ENCODE measurements at regions not wholly inside any gene's neighbourhood (a gene's known extent, or its start where the extent isn't known, plus 50 kb on each side); places are given as distances from the start of the nearest gene placed in this dataset.

DNA sequence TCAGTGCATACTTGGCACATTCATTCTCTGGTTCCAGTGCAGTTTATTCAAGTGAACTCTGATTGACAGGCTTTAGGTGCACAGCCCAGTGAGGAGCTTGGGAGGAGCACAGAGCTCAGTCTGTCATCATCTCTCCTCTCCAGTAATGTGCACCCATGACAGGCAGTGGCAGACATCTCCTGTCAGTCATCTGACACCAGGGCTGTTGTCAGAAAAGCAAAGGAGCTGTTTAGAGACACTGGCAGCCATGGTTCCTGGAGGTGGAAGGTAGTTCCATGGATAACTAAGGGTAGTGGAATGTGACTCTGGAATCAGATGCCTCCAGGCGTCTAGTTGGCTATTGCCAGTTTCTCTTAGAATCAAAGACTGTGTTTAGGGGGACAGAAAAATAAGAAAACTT is 308.8 kb downstream of the DCDC2C start:
- no peaks in the 10 kb centered on the region for H3K4me1 ChIP-seq
- TF ChIP-seq, protein P1, sequence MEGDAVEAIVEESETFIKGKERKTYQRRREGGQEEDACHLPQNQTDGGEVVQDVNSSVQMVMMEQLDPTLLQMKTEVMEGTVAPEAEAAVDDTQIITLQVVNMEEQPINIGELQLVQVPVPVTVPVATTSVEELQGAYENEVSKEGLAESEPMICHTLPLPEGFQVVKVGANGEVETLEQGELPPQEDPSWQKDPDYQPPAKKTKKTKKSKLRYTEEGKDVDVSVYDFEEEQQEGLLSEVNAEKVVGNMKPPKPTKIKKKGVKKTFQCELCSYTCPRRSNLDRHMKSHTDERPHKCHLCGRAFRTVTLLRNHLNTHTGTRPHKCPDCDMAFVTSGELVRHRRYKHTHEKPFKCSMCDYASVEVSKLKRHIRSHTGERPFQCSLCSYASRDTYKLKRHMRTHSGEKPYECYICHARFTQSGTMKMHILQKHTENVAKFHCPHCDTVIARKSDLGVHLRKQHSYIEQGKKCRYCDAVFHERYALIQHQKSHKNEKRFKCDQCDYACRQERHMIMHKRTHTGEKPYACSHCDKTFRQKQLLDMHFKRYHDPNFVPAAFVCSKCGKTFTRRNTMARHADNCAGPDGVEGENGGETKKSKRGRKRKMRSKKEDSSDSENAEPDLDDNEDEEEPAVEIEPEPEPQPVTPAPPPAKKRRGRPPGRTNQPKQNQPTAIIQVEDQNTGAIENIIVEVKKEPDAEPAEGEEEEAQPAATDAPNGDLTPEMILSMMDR (IDR thresholded peaks at IDR 0.05; ENCODE audit: borderline replicate concordance) = no peak
- H3K36me3 ChIP-seq = no peaks in the 10 kb centered on the region
- DNase-seq = no peak
- intact Hi-C loops (cut with micrococcal nuclease) = no loop called here
- H3K4me3 ChIP-seq = no peak overlapping the region
- H3K27me3 ChIP-seq (ENCODE audit: low read depth) = peaks cover 9% of the 10 kb centered on the region
- H3K9me3 ChIP-seq (replicated peaks) = peaks cover 19% of the 10 kb centered on the region
- H3K27ac ChIP-seq (replicated peaks) = no peak overlapping the region

DNA sequence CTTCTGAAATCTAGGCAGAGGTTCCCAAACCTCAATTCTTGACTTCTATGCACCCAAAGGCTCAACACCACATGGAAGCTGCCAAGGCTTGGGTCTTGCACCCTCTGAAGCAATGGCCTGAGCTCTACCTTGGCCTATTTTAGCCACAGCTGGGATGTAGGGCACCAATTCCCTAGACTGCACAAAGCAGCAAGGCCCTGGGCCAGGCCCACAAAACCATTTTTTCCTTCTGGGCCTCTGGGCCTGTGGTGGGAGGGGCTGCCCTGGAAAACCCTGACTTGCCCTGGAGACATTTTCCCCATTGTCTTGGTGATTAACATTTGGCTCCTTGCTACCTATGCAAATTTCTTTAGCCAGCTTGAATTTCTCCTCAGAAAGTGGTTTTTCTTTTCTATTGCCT is 315.2 kb downstream of the DCDC2C start:
- intact Hi-C loops (cut with micrococcal nuclease) = no loop called here
- H3K36me3 ChIP-seq = no peaks in the 10 kb centered on the region
- H3K9me3 ChIP-seq (replicated peaks) = peaks cover 27% of the 10 kb centered on the region

DNA sequence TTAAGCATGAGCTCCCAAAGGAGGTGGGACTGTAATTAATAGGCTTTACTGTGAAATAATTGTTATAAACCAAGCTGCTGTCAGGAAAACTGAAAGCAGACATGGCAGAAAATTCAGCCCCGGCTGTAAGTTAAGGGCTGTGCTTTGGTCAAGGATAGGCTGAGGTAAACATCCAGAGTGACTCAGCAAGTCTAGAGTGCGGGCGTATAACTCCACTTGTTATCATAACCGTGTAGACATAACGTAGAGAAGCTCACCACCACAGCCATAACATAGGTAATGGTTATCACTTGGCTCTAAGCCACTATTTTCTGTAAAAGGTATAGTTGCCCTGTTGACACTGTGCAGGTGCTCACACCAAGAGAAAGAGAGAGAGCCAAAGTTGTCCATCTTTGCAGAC is 316.8 kb downstream of the DCDC2C start:
- H3K27me3 ChIP-seq (ENCODE audit: low read depth) = no peaks in the 10 kb centered on the region
- no peak overlapping the region for H3K4me3 ChIP-seq
- peaks cover 27% of the 10 kb centered on the region for H3K9me3 ChIP-seq (replicated peaks)
- TF ChIP-seq, protein P1 (IDR thresholded peaks at IDR 0.05; ENCODE audit: borderline replicate concordance) = no peak
- no peaks in the 10 kb centered on the region for H3K4me1 ChIP-seq
- H3K36me3 ChIP-seq = no peaks in the 10 kb centered on the region
- H3K27ac ChIP-seq (replicated peaks) = no peak overlapping the region
- no peak for DNase-seq
- intact Hi-C loops (cut with micrococcal nuclease) = no loop called here

More for the DNA sequence above, 315.2 kb downstream of the DCDC2C start:
- peaks cover 1% of the 10 kb centered on the region for H3K27me3 ChIP-seq (ENCODE audit: low read depth)
- DNase-seq = no peak
- TF ChIP-seq, protein P1 (IDR thresholded peaks at IDR 0.05; ENCODE audit: borderline replicate concordance) = no peak
- no peak overlapping the region for H3K27ac ChIP-seq (replicated peaks)
- H3K4me3 ChIP-seq = no peak overlapping the region
- H3K4me1 ChIP-seq = no peaks in the 10 kb centered on the region

DNA sequence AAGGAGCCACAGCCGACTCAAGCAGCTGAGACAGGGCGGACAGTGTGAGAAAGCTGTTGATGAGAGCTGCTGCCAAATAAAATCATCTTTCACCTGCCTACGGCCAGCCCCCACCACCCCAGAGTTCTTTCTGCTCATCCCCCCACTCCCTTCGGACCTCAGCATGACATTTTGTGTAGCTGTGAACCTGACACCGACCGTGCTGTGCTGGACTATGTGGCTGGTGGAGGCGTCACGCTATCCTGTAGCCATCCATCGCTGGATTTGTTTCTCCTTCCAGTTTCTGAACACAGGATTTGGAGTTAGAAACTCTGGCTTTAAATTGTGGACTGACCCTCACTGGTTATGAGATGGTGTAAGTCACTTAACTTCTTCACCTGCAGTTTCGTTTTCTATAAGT is 317.3 kb downstream of the DCDC2C start:
- peaks cover 27% of the 10 kb centered on the region for H3K9me3 ChIP-seq (replicated peaks)
- no peak overlapping the region for H3K4me3 ChIP-seq
- H3K27me3 ChIP-seq (ENCODE audit: low read depth) = no peaks in the 10 kb centered on the region
- no peak overlapping the region for H3K27ac ChIP-seq (replicated peaks)
- H3K36me3 ChIP-seq = no peaks in the 10 kb centered on the region
- TF ChIP-seq, protein P1 (IDR thresholded peaks at IDR 0.05; ENCODE audit: borderline replicate concordance) = no peak
- no peaks in the 10 kb centered on the region for H3K4me1 ChIP-seq
- no peak for DNase-seq
- intact Hi-C loops (cut with micrococcal nuclease) = no loop called here

DNA sequence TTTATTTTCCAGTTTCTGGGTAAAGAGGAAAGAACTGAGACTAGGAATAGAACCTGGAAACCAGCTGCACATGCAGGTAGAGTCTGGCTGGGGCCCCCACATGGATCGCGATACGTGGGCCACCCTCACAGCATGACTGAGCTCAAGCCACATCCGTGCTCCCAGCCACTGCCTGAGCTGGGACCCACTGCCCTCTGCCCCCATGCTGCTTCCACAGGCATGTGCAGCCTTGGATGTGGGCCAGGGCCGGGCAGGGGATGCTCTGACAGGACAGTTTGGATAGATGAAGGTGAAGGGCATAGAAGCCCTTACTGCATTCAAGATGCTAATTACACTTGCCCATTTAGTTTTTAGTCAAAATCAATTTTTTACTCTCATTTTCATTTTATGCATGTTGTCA is 321.2 kb downstream of the DCDC2C start:
- no peaks in the 10 kb centered on the region for H3K4me1 ChIP-seq
- intact Hi-C loops (cut with micrococcal nuclease) = no loop called here
- no peak overlapping the region for H3K4me3 ChIP-seq
- no peak overlapping the region for H3K27ac ChIP-seq (replicated peaks)
- H3K36me3 ChIP-seq = no peaks in the 10 kb centered on the region
- TF ChIP-seq, protein P1 (IDR thresholded peaks at IDR 0.05; ENCODE audit: borderline replicate concordance) = no peak
- no peaks in the 10 kb centered on the region for H3K9me3 ChIP-seq (replicated peaks)
- DNase-seq = no peak
- no peaks in the 10 kb centered on the region for H3K27me3 ChIP-seq (ENCODE audit: low read depth)

DNA sequence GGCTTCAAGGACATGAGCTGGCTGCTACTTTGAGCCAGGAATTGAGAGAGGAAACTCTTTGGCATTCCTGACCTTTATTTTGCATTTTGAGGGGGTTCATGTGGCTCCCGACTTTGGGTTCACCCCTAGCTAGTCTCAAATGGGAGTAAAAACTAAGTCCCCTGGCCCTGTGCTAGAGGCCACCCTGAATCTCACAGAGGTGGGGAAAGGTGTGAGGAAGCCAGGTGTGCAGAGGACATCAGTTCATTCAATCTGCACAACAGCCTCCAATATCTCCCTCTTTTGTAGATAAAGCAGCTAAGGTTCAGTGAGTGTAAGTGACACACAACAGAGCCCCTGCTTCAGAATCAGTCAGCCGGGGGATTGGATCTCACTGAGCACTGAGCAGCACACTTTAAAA is 325.7 kb downstream of the DCDC2C start:
- TF ChIP-seq, protein P1 (IDR thresholded peaks at IDR 0.05; ENCODE audit: borderline replicate concordance) = no peak
- H3K4me3 ChIP-seq = no peak overlapping the region
- H3K36me3 ChIP-seq = no peaks in the 10 kb centered on the region
- intact Hi-C loops (cut with micrococcal nuclease) = no loop called here
- no peaks in the 10 kb centered on the region for H3K27me3 ChIP-seq (ENCODE audit: low read depth)
- no peaks in the 10 kb centered on the region for H3K9me3 ChIP-seq (replicated peaks)
- no peak overlapping the region for H3K27ac ChIP-seq (replicated peaks)
- DNase-seq = no peak
- no peaks in the 10 kb centered on the region for H3K4me1 ChIP-seq

Data from left ventricle myocardium inferior (tissue), 1 donor.